ENCODE measurements at regions not wholly inside any gene's neighbourhood (a gene's known extent, or its start where the extent isn't known, plus 50 kb on each side); places are given as distances from the start of the nearest gene placed in this dataset.

DNA sequence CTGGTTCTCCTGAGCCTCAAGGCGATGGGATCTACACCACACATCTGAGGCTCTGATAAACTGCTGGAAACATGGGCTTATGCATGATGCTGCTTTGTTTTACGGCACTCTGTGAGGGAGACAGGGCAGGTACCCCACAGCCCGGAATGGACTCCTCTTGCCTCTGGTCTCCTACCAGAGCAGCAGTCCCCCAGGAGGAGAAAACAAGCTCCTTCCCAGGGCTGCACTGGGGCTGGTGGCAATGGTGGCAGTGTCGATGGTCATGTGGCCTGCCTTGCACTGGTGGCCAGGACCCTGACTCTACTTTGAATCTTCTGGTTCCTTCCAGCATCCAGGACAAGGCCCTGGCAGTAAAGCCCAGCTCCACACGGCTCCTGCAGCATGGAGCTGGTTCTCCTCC is 79.4 kb downstream of the TOMM20 start:
- H3K36me3 ChIP-seq: no peaks in the 10 kb centered on the region
- TF ChIP-seq EP300 (IDR thresholded peaks at IDR 0.05): no peak
- TF ChIP-seq, protein P1, sequence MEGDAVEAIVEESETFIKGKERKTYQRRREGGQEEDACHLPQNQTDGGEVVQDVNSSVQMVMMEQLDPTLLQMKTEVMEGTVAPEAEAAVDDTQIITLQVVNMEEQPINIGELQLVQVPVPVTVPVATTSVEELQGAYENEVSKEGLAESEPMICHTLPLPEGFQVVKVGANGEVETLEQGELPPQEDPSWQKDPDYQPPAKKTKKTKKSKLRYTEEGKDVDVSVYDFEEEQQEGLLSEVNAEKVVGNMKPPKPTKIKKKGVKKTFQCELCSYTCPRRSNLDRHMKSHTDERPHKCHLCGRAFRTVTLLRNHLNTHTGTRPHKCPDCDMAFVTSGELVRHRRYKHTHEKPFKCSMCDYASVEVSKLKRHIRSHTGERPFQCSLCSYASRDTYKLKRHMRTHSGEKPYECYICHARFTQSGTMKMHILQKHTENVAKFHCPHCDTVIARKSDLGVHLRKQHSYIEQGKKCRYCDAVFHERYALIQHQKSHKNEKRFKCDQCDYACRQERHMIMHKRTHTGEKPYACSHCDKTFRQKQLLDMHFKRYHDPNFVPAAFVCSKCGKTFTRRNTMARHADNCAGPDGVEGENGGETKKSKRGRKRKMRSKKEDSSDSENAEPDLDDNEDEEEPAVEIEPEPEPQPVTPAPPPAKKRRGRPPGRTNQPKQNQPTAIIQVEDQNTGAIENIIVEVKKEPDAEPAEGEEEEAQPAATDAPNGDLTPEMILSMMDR (IDR thresholded peaks at IDR 0.05): no peak
- no peak for TF ChIP-seq POLR2AphosphoS5 (IDR thresholded peaks at IDR 0.05)
- no peak overlapping the region for H3K4me3 ChIP-seq
- no peak for ATAC-seq
- peaks cover 0 to 39% (median 11%) of the 10 kb centered on the region in 3 donors for H3K4me1 ChIP-seq
- no peaks in the 10 kb centered on the region for H3K27me3 ChIP-seq
- 79% methylated on average over 4 of the region's 5 CpGs; no CpG with 5 or more reads in 1 of the 2 donors for WGBS, 2 donors (ENCODE audit: low coverage in 1 of 2)
- H3K27ac ChIP-seq: peak overlapping the region in 3 of 4 donors; percentile 31 to 88 (median 85)
- no peaks in the 10 kb centered on the region for H3K9me3 ChIP-seq

DNA sequence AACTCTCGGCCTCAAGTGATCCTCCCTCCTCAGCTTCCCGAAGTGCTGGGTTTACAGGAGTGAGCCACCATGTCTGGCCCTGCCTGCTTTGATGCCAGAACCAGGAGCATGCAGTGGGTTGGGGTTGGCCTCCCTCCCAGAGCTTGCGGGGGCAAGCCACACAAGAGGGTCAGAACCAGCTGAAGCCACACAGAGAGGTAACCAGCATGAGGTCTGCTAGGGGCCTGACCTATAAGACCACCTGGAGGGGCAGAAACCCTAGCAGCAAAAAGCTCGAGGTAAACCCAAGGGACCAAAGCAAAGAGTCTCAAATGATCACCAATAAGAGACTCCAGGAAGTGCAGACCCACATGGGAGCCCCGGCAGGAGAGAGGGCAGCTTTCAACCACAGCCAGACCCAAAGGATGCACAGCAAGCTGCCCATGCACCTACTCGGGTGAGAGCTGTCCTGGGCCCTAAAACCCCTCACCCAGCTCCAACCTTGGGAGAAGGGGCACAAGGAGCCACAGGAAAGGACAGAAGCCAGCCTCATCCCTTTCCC is 81.2 kb downstream of the TOMM20 start:
- Histone ChIP-seq H3K27ac (peak overlapping the region; percentile 61 to 88 (median 85)), H3K36me3 (no peaks in the 10 kb centered on the region), H3K9me3 (no peaks in the 10 kb centered on the region), H3K4me1 (peaks cover 0 to 39% (median 11%) of the 10 kb centered on the region in 3 donors), H3K27me3 (no peaks in the 10 kb centered on the region), H3K4me3 (no peak overlapping the region)
- 40% methylated on average over 2 of the region's 6 CpGs; no CpG with 5 or more reads in 1 of the 2 donors for WGBS, 2 donors (ENCODE audit: low coverage in 1 of 2)
- no peak for TF ChIP-seq EP300 (IDR thresholded peaks at IDR 0.05)
- TF ChIP-seq, protein P1 (IDR thresholded peaks at IDR 0.05): no peak
- no peak for TF ChIP-seq POLR2A (IDR thresholded peaks at IDR 0.05)
- no peak for TF ChIP-seq POLR2AphosphoS5 (IDR thresholded peaks at IDR 0.05)
- ATAC-seq: no peak

DNA sequence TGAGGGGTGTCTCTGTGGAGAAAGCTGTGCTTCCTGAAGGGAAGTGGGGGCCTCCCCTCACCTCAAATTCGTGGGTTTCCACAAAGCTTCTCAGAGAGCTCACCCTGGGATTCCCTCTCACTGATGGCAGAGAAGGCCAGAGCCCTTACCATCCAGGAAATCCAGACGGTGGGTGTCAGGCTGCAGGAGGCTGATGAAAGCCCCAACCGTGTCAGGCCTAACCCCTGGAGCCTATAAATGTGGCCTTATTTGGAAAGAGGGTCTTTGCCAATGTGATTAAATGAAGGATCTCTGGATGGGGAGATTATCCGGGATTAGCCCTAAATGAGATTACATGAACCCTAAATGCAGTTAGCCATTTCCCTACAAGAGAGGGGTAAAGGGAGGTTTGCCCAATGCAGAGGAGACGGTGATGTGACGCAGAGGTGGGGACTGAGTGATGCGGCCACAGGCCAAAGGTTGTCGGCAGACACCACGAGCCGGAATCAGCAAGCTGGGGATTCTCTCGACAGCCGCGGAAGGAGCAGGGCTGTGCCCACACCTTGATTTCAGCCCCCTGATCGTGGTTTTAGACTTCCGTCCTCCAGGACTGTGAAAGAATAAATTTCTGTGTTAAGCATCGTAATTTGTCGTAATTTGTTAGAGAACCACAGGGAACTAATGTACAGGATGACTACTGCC is 82.6 kb downstream of the TOMM20 start:
- H3K36me3 ChIP-seq: no peaks in the 10 kb centered on the region
- peaks cover 0 to 33% (median 11%) of the 10 kb centered on the region in 3 donors for H3K4me1 ChIP-seq
- H3K27ac ChIP-seq: peak overlapping the region in 1 of 4 donors; percentile 88
- no peak overlapping the region for H3K4me3 ChIP-seq
- no peaks in the 10 kb centered on the region for H3K9me3 ChIP-seq
- TF ChIP-seq POLR2AphosphoS5 (IDR thresholded peaks at IDR 0.05): no peak
- TF ChIP-seq, protein P1 (IDR thresholded peaks at IDR 0.05): no peak
- TF ChIP-seq EP300 (IDR thresholded peaks at IDR 0.05): no peak
- no peak for TF ChIP-seq POLR2A (IDR thresholded peaks at IDR 0.05)
- no peaks in the 10 kb centered on the region for H3K27me3 ChIP-seq
- no peak for ATAC-seq
- WGBS, 2 donors (ENCODE audit: low coverage in 1 of 2): 96% methylated on average over 14 of the region's 17 CpGs; no CpG with 5 or more reads in 1 of the 2 donors

DNA sequence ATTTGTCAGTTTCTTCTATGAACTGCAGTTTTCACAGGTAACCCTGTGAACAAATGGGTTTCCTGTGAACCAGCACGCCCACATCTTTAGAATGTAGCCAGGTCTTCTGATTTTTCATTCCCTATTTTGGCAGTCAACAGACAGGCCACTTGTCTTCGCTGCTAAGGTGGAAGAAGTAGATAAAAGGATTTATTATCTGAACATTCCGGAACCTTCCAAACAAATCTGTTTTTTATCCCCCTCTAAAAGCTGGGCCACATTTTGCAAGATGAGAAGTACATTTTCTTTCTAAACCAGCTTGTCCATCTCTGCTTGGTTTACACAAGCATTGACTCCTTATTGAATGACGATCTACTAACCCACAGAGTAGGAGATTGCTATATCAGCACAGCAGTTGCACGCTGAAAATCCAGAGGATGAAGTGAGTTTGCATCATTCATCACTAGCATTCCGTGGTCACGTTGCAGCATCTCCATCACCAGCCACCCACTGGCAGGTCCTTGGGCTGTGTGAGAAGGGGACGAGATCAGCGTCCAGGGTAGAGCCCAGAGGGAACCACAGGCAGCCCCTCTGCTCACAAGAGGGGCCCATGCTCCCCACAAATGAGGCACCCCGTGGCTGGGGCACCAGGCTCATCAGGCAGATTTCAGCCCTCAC is 83.5 kb downstream of the TOMM20 start:
- H3K36me3 ChIP-seq: no peaks in the 10 kb centered on the region
- WGBS, 2 donors (ENCODE audit: low coverage in 1 of 2): 90 to 94% methylated on average over 4 of the region's 10 CpGs
- no peaks in the 10 kb centered on the region for H3K27me3 ChIP-seq
- no peak overlapping the region for H3K27ac ChIP-seq
- ATAC-seq: no peak
- peaks cover 0 to 28% (median 11%) of the 10 kb centered on the region in 3 donors for H3K4me1 ChIP-seq
- TF ChIP-seq, protein P1 (IDR thresholded peaks at IDR 0.05): no peak
- TF ChIP-seq POLR2A (IDR thresholded peaks at IDR 0.05) (no peak), EP300 (IDR thresholded peaks at IDR 0.05) (no peak), POLR2AphosphoS5 (IDR thresholded peaks at IDR 0.05) (no peak)
- H3K9me3 ChIP-seq: no peaks in the 10 kb centered on the region
- H3K4me3 ChIP-seq: no peak overlapping the region
